ENCODE measurements at regions not wholly inside any gene's neighbourhood (a gene's known extent, or its start where the extent isn't known, plus 50 kb on each side); places are given as distances from the start of the nearest gene placed in this dataset.

DNA sequence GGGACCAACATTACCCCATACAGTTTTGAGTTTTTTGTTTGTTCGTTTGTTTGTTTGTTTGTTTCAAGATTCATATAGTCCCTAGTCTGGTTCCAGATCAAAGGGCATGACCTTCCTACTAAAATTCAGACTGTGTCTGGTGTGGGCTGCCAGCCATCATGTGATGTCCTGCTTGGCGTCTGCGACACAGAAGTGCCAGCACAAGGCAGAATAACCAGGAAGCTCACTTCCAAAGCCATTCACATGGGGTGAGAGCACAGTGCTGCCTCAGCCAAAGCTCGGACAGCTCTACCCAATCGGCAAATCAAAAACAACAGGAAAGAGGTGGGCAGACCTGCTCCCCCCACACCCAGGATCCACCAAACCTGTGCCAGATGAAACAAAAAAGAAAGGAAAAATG, 142.6 kb upstream of the THBS1 start:
- TF ChIP-seq, protein P1, sequence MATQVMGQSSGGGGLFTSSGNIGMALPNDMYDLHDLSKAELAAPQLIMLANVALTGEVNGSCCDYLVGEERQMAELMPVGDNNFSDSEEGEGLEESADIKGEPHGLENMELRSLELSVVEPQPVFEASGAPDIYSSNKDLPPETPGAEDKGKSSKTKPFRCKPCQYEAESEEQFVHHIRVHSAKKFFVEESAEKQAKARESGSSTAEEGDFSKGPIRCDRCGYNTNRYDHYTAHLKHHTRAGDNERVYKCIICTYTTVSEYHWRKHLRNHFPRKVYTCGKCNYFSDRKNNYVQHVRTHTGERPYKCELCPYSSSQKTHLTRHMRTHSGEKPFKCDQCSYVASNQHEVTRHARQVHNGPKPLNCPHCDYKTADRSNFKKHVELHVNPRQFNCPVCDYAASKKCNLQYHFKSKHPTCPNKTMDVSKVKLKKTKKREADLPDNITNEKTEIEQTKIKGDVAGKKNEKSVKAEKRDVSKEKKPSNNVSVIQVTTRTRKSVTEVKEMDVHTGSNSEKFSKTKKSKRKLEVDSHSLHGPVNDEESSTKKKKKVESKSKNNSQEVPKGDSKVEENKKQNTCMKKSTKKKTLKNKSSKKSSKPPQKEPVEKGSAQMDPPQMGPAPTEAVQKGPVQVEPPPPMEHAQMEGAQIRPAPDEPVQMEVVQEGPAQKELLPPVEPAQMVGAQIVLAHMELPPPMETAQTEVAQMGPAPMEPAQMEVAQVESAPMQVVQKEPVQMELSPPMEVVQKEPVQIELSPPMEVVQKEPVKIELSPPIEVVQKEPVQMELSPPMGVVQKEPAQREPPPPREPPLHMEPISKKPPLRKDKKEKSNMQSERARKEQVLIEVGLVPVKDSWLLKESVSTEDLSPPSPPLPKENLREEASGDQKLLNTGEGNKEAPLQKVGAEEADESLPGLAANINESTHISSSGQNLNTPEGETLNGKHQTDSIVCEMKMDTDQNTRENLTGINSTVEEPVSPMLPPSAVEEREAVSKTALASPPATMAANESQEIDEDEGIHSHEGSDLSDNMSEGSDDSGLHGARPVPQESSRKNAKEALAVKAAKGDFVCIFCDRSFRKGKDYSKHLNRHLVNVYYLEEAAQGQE (IDR thresholded peaks at IDR 0.05): no peak
- TF ChIP-seq MAFK (IDR thresholded peaks at IDR 0.05; ENCODE audit: partially characterized antibody): no peak
- TF ChIP-seq, protein P2, sequence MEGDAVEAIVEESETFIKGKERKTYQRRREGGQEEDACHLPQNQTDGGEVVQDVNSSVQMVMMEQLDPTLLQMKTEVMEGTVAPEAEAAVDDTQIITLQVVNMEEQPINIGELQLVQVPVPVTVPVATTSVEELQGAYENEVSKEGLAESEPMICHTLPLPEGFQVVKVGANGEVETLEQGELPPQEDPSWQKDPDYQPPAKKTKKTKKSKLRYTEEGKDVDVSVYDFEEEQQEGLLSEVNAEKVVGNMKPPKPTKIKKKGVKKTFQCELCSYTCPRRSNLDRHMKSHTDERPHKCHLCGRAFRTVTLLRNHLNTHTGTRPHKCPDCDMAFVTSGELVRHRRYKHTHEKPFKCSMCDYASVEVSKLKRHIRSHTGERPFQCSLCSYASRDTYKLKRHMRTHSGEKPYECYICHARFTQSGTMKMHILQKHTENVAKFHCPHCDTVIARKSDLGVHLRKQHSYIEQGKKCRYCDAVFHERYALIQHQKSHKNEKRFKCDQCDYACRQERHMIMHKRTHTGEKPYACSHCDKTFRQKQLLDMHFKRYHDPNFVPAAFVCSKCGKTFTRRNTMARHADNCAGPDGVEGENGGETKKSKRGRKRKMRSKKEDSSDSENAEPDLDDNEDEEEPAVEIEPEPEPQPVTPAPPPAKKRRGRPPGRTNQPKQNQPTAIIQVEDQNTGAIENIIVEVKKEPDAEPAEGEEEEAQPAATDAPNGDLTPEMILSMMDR (IDR thresholded peaks at IDR 0.05): no peak
- TF ChIP-seq, protein P3, sequence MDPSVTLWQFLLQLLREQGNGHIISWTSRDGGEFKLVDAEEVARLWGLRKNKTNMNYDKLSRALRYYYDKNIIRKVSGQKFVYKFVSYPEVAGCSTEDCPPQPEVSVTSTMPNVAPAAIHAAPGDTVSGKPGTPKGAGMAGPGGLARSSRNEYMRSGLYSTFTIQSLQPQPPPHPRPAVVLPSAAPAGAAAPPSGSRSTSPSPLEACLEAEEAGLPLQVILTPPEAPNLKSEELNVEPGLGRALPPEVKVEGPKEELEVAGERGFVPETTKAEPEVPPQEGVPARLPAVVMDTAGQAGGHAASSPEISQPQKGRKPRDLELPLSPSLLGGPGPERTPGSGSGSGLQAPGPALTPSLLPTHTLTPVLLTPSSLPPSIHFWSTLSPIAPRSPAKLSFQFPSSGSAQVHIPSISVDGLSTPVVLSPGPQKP (IDR thresholded peaks at IDR 0.05; ENCODE audit: low read depth, low read length): no peak
- TF ChIP-seq KDM1A (IDR thresholded peaks at IDR 0.05; ENCODE audit: low read depth): no peak
- no peak for TF ChIP-seq EP300 (IDR thresholded peaks at IDR 0.05)
- TF ChIP-seq HDAC2 (IDR thresholded peaks at IDR 0.05): no peak
- TF ChIP-seq CHD4 (IDR thresholded peaks at IDR 0.05; ENCODE audit: borderline replicate concordance): no peak
- no peak for TF ChIP-seq POLR2A (IDR thresholded peaks at IDR 0.05; ENCODE audit: low read length)
- TF ChIP-seq RCOR1 (IDR thresholded peaks at IDR 0.05; ENCODE audit: low read depth, low read length): no peak
- TF ChIP-seq, protein P4, sequence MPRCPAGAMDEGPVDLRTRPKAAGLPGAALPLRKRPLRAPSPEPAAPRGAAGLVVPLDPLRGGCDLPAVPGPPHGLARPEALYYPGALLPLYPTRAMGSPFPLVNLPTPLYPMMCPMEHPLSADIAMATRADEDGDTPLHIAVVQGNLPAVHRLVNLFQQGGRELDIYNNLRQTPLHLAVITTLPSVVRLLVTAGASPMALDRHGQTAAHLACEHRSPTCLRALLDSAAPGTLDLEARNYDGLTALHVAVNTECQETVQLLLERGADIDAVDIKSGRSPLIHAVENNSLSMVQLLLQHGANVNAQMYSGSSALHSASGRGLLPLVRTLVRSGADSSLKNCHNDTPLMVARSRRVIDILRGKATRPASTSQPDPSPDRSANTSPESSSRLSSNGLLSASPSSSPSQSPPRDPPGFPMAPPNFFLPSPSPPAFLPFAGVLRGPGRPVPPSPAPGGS (IDR thresholded peaks at IDR 0.05): no peak
- no peak for TF ChIP-seq KDM5A (IDR thresholded peaks at IDR 0.05)

All from A549 (cell line).